Activated B cell treated with CpG ODN at 0.5 μM for 24 hours (primary cell): ENCODE measurements at regions not wholly inside any gene's neighbourhood (a gene's known extent, or its start where the extent isn't known, plus 50 kb on each side); places are given as distances from the start of the nearest gene placed in this dataset.

ENCODE experiments used
- ATAC-seq: fragments of 200-7000 bp; cut with Tn5 transposase; one replicate; pipeline ENCODE4 v1.10.0; 2021; ENCODE audit warnings: low read depth, mild to moderate bottlenecking, moderate library complexity
- CTCF ChIA-PET: fragments of 350-600 bp; sonication (Branson Sonifier 250); formaldehyde crosslinking; loops from one replicate; lab custom pipeline; 2021; ENCODE audit warnings: antibody characterized with exemption; lab: Charles Lee
- POLR2A ChIA-PET: fragments of 350-600 bp; sonication (Branson Sonifier 250); formaldehyde crosslinking; loops from one replicate; lab custom pipeline; 2021; ENCODE audit warnings: antibody characterized with exemption; lab: Charles Lee
- DNase-seq: peaks from one replicate; pipeline ENCODE4 v3.0.0; 2022
- H3K27ac Mint-ChIP-seq: one replicate; pipeline ENCODE4 v1.8.0; 2020; ENCODE audit warnings: mixed read lengths
- H3K27me3 Mint-ChIP-seq: one replicate; pipeline ENCODE4 v1.8.0; 2021; ENCODE audit warnings: mixed read lengths
- H3K36me3 Mint-ChIP-seq: one replicate; pipeline ENCODE4 v1.8.0; 2021; ENCODE audit warnings: low read depth, mixed read lengths
- H3K4me1 Mint-ChIP-seq: one replicate; pipeline ENCODE4 v1.8.0; 2021; ENCODE audit warnings: mixed read lengths
- H3K4me3 Mint-ChIP-seq: one replicate; pipeline ENCODE4 v1.8.0; 2020; ENCODE audit warnings: mild to moderate bottlenecking, mixed read lengths
- H3K9me3 Mint-ChIP-seq: one replicate; pipeline ENCODE4 v1.8.0; 2020; ENCODE audit warnings: mixed read lengths
- CTCF ChIP-seq: fragments of 200-600 bp; IDR thresholded peaks from one replicate; pipeline ENCODE4 v1.8.0; 2022; ENCODE audit warnings: antibody characterized with exemption, mild to moderate bottlenecking
- intact Hi-C: fragments of 100-400 bp; cut with micrococcal nuclease; formaldehyde crosslinking; loops from one replicate; pipeline ENCODE4 v1.15.1; 2024

GRCh38 chr14:61876362-61877034, 114.3 kb downstream of the SNAPC1 start:
- Mint-ChIP-seq H3K36me3 (no peaks in the 10 kb centered on the region), H3K4me3 (no peak overlapping the region), H3K4me1 (peaks cover 16% of the 10 kb centered on the region), H3K27me3 (peaks cover 15% of the 10 kb centered on the region), H3K9me3 (no peaks in the 10 kb centered on the region), H3K27ac (no peak overlapping the region)
- ATAC-seq (no peak), DNase-seq (no peak)
- intact Hi-C loops = no loop called here
- POLR2A ChIA-PET = no interaction called here
- TF ChIP-seq CTCF = no peak
- CTCF ChIA-PET = no interaction called here

- CTCF ChIA-PET = no interaction called here
- H3K27me3 Mint-ChIP-seq = peaks cover 15% of the 10 kb centered on the region
- ATAC-seq = no peak
- DNase-seq = no peak
- POLR2A ChIA-PET = no interaction called here
- H3K4me3 Mint-ChIP-seq = no peak overlapping the region
- no peaks in the 10 kb centered on the region for H3K36me3 Mint-ChIP-seq
- intact Hi-C loops = no loop called here
- no peak overlapping the region for H3K27ac Mint-ChIP-seq
- TF ChIP-seq CTCF = no peak
- no peaks in the 10 kb centered on the region for H3K9me3 Mint-ChIP-seq
- peaks cover 16% of the 10 kb centered on the region for H3K4me1 Mint-ChIP-seq
These were observed 114.8 kb downstream of the SNAPC1 start for GRCh38 chr14:61877035-61877390.

- DNase-seq (no peak), ATAC-seq (no peak)
- intact Hi-C loops = no loop called here
- Mint-ChIP-seq H3K27ac (no peak overlapping the region), H3K4me1 (peaks cover 10% of the 10 kb centered on the region), H3K4me3 (no peak overlapping the region), H3K27me3 (peaks cover 15% of the 10 kb centered on the region), H3K9me3 (no peaks in the 10 kb centered on the region), H3K36me3 (no peaks in the 10 kb centered on the region)
- TF ChIP-seq CTCF = no peak
- CTCF ChIA-PET = no interaction called here
- POLR2A ChIA-PET = no interaction called here
These were observed 115.5 kb downstream of the SNAPC1 start for GRCh38 chr14:61877768-61878167.

GRCh38 chr14:61878931-61879330, 116.7 kb downstream of the SNAPC1 start:
- no peak overlapping the region for H3K27ac Mint-ChIP-seq
- TF ChIP-seq CTCF = no peak
- H3K36me3 Mint-ChIP-seq = no peaks in the 10 kb centered on the region
- peaks cover 2% of the 10 kb centered on the region for H3K9me3 Mint-ChIP-seq
- intact Hi-C loops = no loop called here
- H3K27me3 Mint-ChIP-seq = peaks cover 15% of the 10 kb centered on the region
- ChIA-PET POLR2A (interaction anchor here (0.7 kb wide), 1 partner anchor 1172 kb away, joined by 3 read pairs; no protein-coding TSS in a partner anchor), CTCF (interaction anchor here (1.1 kb wide), 1 partner anchor 248 kb away, joined by 3 read pairs; no protein-coding TSS in a partner anchor)
- H3K4me1 Mint-ChIP-seq = peaks cover 8% of the 10 kb centered on the region
- no peak for ATAC-seq
- no peak overlapping the region for H3K4me3 Mint-ChIP-seq
- DNase-seq = no peak

- H3K27me3 Mint-ChIP-seq = peaks cover 11% of the 10 kb centered on the region
These were observed 118.8 kb downstream of the SNAPC1 start for GRCh38 chr14:61881046-61881445.

More at GRCh38 chr14:61881046-61881445, 118.8 kb downstream of the SNAPC1 start:
- CTCF ChIA-PET = no interaction called here
- Mint-ChIP-seq H3K4me1 (peaks cover 25% of the 10 kb centered on the region), H3K4me3 (no peak overlapping the region), H3K36me3 (no peaks in the 10 kb centered on the region), H3K27ac (no peak overlapping the region), H3K9me3 (peaks cover 2% of the 10 kb centered on the region)
- TF ChIP-seq CTCF = no peak
- ATAC-seq (no peak), DNase-seq (no peak)
- POLR2A ChIA-PET = no interaction called here
- intact Hi-C loops = no loop called here
